IMR-90 (cell line): ENCODE measurements at regions not wholly inside any gene's neighbourhood (a gene's known extent, or its start where the extent isn't known, plus 50 kb on each side); places are given as distances from the start of the nearest gene placed in this dataset.

Experiments
- ATAC-seq: fragments of 200-7000 bp; cut with Tn5 transposase; 2 replicates; pipeline ENCODE4 v1.9.1; 2020; ENCODE audit warnings: low read depth, mild to moderate bottlenecking, moderate library complexity
- BruUV-seq: library from RNA; stranded (reverse); fragments of 400-500 nt; replicated peaks from 2 replicates; lab custom pipeline; 2021; lab: Mats Ljungman, UMichigan
- CTCF ChIA-PET: fragments of 300-600 bp; formaldehyde crosslinking; extraction: SDS; loops from one replicate; lab custom pipeline; 2021; ENCODE audit warnings: antibody characterized with exemption; lab: Yijun Ruan, JAX
- POLR2A ChIA-PET: fragments of 300-600 bp; sonication (Branson Sonifier 250); formaldehyde crosslinking; loops from one replicate; lab custom pipeline; 2022; ENCODE audit warnings: antibody characterized with exemption; ENCODE audit not compliant: unreplicated experiment; lab: Charles Lee
- DNase-seq: peaks from one replicate; pipeline ENCODE4 v3.0.0; 2013
- H2AFZ ChIP-seq: replicated peaks from 2 replicates; pipeline ENCODE3; 2013; ENCODE audit warnings: low read length, mild to moderate bottlenecking; ENCODE audit not compliant: poor library complexity
- H2AK5ac ChIP-seq: 2 replicates; pipeline ENCODE4 v1.6.1; 2013; ENCODE audit warnings: low read depth, low read length, inconsistent platforms
- H2AK9ac ChIP-seq: replicated peaks from 2 replicates; pipeline ENCODE3; 2013; ENCODE audit warnings: mild to moderate bottlenecking, low read depth, low read length, moderate library complexity; ENCODE audit not compliant: poor library complexity
- H2BK120ac ChIP-seq: 2 replicates; pipeline ENCODE4 v1.6.1; 2013; ENCODE audit warnings: low read depth, low read length, inconsistent platforms
- H2BK15ac ChIP-seq: 3 replicates; pipeline ENCODE4 v1.6.1; 2013; ENCODE audit warnings: low read depth, low read length, inconsistent platforms
- H2BK20ac ChIP-seq: 2 replicates; pipeline ENCODE4 v1.6.1; 2013; ENCODE audit warnings: low read depth, mild to moderate bottlenecking, inconsistent platforms, low read length, moderate library complexity
- H2BK5ac ChIP-seq: 2 replicates; pipeline ENCODE4 v1.6.1; 2013; ENCODE audit warnings: mild to moderate bottlenecking, low read depth, low read length, inconsistent platforms; ENCODE audit not compliant: poor library complexity, severe bottlenecking
- H3K14ac ChIP-seq: replicated peaks from 2 replicates; pipeline ENCODE4 v1.6.1; 2013; ENCODE audit warnings: low read depth, low read length, inconsistent platforms
- H3K18ac ChIP-seq: 2 replicates; pipeline ENCODE4 v1.6.1; 2013; ENCODE audit warnings: low read depth, low read length, control low read depth
- H3K23ac ChIP-seq: 2 replicates; pipeline ENCODE4 v1.6.1; 2013; ENCODE audit warnings: low read depth, low read length, inconsistent platforms
- H3K27ac ChIP-seq: 2 replicates; pipeline ENCODE4 v1.5.1; 2013; ENCODE audit warnings: mild to moderate bottlenecking, control low read depth, low read length; ENCODE audit not compliant: insufficient read depth
- H3K27me3 ChIP-seq: 2 replicates; pipeline ENCODE4 v1.6.1; 2013; ENCODE audit warnings: low read length; ENCODE audit not compliant: control insufficient read depth, insufficient read depth
- H3K36me3 ChIP-seq: 2 replicates; pipeline ENCODE4 v1.6.1; 2013; ENCODE audit warnings: low read length, mixed read lengths; ENCODE audit not compliant: control insufficient read depth, insufficient read depth
- H3K4ac ChIP-seq: 2 replicates; pipeline ENCODE4 v1.6.1; 2013; ENCODE audit warnings: low read depth, low read length, inconsistent platforms
- H3K4me1 ChIP-seq: 2 replicates; pipeline ENCODE4 v1.6.1; 2013; ENCODE audit warnings: low read length, mixed read lengths; ENCODE audit not compliant: control insufficient read depth, insufficient read depth
- H3K4me2 ChIP-seq: 2 replicates; pipeline ENCODE4 v1.6.1; 2013; ENCODE audit warnings: low read depth, mild to moderate bottlenecking, control low read depth, low read length, moderate library complexity
- H3K4me3 ChIP-seq: 2 replicates; pipeline ENCODE4 v1.5.1; 2013; ENCODE audit warnings: low read depth, mild to moderate bottlenecking, control low read depth, low read length, moderate library complexity; ENCODE audit not compliant: insufficient read depth
- H3K56ac ChIP-seq: 2 replicates; pipeline ENCODE4 v1.6.1; 2013; ENCODE audit warnings: low read length, inconsistent platforms; ENCODE audit not compliant: insufficient read depth; ENCODE audit errors: extremely low read depth
- H3K79me1 ChIP-seq, 2 experiments: 2 replicates each; pipeline ENCODE4 v1.6.1; 2013; ENCODE audit warnings: low read length in 2 of 2, inconsistent platforms in 1 of 2, low read depth in 1 of 2
- H3K9ac ChIP-seq: 2 replicates; pipeline ENCODE4 v1.6.1; 2013; ENCODE audit warnings: low read depth, low read length, control low read depth
- H3K9me1 ChIP-seq: 2 replicates; pipeline ENCODE4 v1.6.1; 2013; ENCODE audit warnings: low read length, inconsistent platforms; ENCODE audit not compliant: insufficient read depth
- H3K9me3 ChIP-seq: 2 replicates; pipeline ENCODE4 v1.6.1; 2013; ENCODE audit warnings: low read length; ENCODE audit not compliant: control insufficient read depth, insufficient read depth
- H4K20me1 ChIP-seq: 2 replicates; pipeline ENCODE4 v1.6.1; 2013; ENCODE audit warnings: low read length, inconsistent platforms; ENCODE audit not compliant: insufficient read depth
- H4K5ac ChIP-seq: 2 replicates; pipeline ENCODE4 v1.6.1; 2013; ENCODE audit warnings: mild to moderate bottlenecking, low read depth, low read length, control low read depth
- H4K8ac ChIP-seq, 2 experiments: 2 replicates each; pipeline ENCODE4 v1.6.1; 2013; ENCODE audit warnings: low read depth in 2 of 2, low read length in 2 of 2, control low read depth in 1 of 2, inconsistent platforms in 1 of 2
- H4K91ac ChIP-seq: 2 replicates; pipeline ENCODE4 v1.6.1; 2013; ENCODE audit warnings: low read depth, low read length, inconsistent platforms; ENCODE audit not compliant: insufficient read depth
- BHLHE40 ChIP-seq: fragments of 150-350 bp; IDR thresholded peaks from 2 replicates; pipeline ENCODE4 v1.6.1; 2016; ENCODE audit warnings: mild to moderate bottlenecking, low read depth, low read length
- CEBPB ChIP-seq: IDR thresholded peaks from 2 replicates; pipeline ENCODE4 v1.6.1; 2012; ENCODE audit warnings: low read depth, low read length, improper control_type of control experiment
- CHD1 ChIP-seq: IDR thresholded peaks from 2 replicates; pipeline ENCODE4 v1.6.1; 2012; ENCODE audit warnings: low read depth, low read length, improper control_type of control experiment
- FOS ChIP-seq: fragments of 150-350 bp; IDR thresholded peaks from 2 replicates; pipeline ENCODE4 v1.6.1; 2016; ENCODE audit warnings: low read depth, low read length
- MAFK ChIP-seq: IDR thresholded peaks from 2 replicates; pipeline ENCODE4 v1.6.1; 2012; ENCODE audit warnings: low read depth, low read length, improper control_type of control experiment
- MAZ ChIP-seq: IDR thresholded peaks from 2 replicates; pipeline ENCODE4 v1.6.1; 2012; ENCODE audit warnings: low read depth, mild to moderate bottlenecking, low read length, improper control_type of control experiment, moderate library complexity, borderline replicate concordance
- MXI1 ChIP-seq: IDR thresholded peaks from 2 replicates; pipeline ENCODE4 v1.6.1; 2012; ENCODE audit warnings: low read depth, mild to moderate bottlenecking, low read length, moderate library complexity, borderline replicate concordance
- NFE2L2 ChIP-seq: fragments of 150-350 bp; IDR thresholded peaks from 2 replicates; pipeline ENCODE4 v1.6.1; 2016; ENCODE audit warnings: low read depth, mild to moderate bottlenecking, low read length
- RAD21 ChIP-seq: IDR thresholded peaks from 2 replicates; pipeline ENCODE4 v1.6.1; 2012; ENCODE audit warnings: low read length, improper control_type of control experiment
- RCOR1 ChIP-seq: IDR thresholded peaks from 2 replicates; pipeline ENCODE4 v1.6.1; 2012; ENCODE audit warnings: mild to moderate bottlenecking, low read length, improper control_type of control experiment; ENCODE audit not compliant: insufficient replicate concordance
- RFX5 ChIP-seq: IDR thresholded peaks from 2 replicates; pipeline ENCODE4 v1.8.0; 2012; ENCODE audit warnings: low read depth, mild to moderate bottlenecking, low read length, moderate library complexity
- SMC3 ChIP-seq: fragments of 150-350 bp; IDR thresholded peaks from 2 replicates; pipeline ENCODE4 v1.6.1; 2016; ENCODE audit warnings: low read depth, mild to moderate bottlenecking, antibody characterized with exemption, low read length, moderate library complexity
- WGBS, 2 experiments: methylation state at CpG; one replicate each; pipeline versions ENCODE4 v1.1.5 to v1.1.7; 2013; ENCODE audit warnings: missing lambda C conversion rate in 2 of 2; ENCODE audit not compliant: insufficient read length in 1 of 2; ENCODE audit errors: extremely low coverage in 2 of 2; 5-methylcytosine and 5-hydroxymethylcytosine counted together
- dilution Hi-C: fragments of 300-500 bp; cut with HindIII; formaldehyde crosslinking; loops from one replicate; pipeline ENCODE4 v1.14.3; 2018; ENCODE audit warnings: low sequenced_read_pairs; ENCODE audit not compliant: unreplicated experiment
- in situ Hi-C: fragments of 300-500 bp; cut with MboI; formaldehyde crosslinking; loops from 3 replicates; pipeline ENCODE4 v1.14.3; 2019; ENCODE audit warnings: low sequenced_read_pairs, inconsistent platforms, mixed read lengths
- intact Hi-C: fragments of 100-400 bp; cut with micrococcal nuclease; formaldehyde crosslinking; loops from 2 replicates; pipeline ENCODE4 v1.10.0; 2022
- TF ChIP-seq, protein P1 (sequence below): conservative IDR thresholded peaks from 2 replicates; pipeline ENCODE4 v1.5.1; 2012; ENCODE audit warnings: mild to moderate bottlenecking, low read depth, low read length, improper control_type of control experiment
- TF ChIP-seq, protein P2 (sequence below): fragments of 150-350 bp; IDR thresholded peaks from 2 replicates; pipeline ENCODE4 v1.6.1; 2017; ENCODE audit warnings: mild to moderate bottlenecking, antibody characterized with exemption, low read length, low read depth
- TF ChIP-seq, protein P3 (sequence below): fragments of 150-350 bp; IDR thresholded peaks from 2 replicates; pipeline ENCODE4 v1.6.1; 2016; ENCODE audit warnings: low read depth, mild to moderate bottlenecking, low read length, moderate library complexity, borderline replicate concordance

DNA sequence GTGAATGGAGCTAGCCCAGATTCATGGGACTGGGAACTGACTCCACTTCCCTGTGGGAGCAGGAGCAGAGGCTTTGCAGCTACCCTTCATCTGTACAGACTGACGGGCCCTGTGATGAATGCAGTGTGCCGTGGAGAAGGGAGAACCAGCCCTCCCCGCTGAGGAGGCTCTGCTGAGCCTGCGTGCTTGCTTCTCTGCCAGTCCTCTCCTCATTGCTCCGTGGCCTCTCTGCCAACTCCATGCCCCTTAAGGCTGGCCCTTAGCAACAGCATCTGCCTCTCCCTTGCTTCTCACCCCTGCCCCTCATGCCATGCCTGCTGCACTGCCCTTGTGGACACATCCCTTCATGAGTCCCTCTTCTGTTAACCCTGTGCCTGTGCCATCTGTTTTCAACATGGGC is 53.6 kb downstream of the GADD45G start:
- no peak overlapping the region for H4K91ac ChIP-seq
- H3K4ac ChIP-seq = no peak overlapping the region
- DNase-seq (no peak), ATAC-seq (no peak)
- no peak overlapping the region for H3K18ac ChIP-seq
- no peak overlapping the region for H3K56ac ChIP-seq
- in situ Hi-C loops = no loop called here
- CTCF ChIA-PET = no interaction called here
- H2BK20ac ChIP-seq = no peak overlapping the region
- H3K27me3 ChIP-seq = peaks cover 5% of the 10 kb centered on the region; the same call in 1 of the 2 replicates
- BruUV-seq = no TSS peak
- peak overlapping the region; percentile 16 for H2AFZ ChIP-seq
- H3K4me1 ChIP-seq = no peaks in the 10 kb centered on the region; the same call in 1 of the 2 replicates
- intact Hi-C loops = no loop called here
- H4K5ac ChIP-seq = no peak overlapping the region
- H3K36me3 ChIP-seq = no peaks in the 10 kb centered on the region
- no peak overlapping the region for H2BK15ac ChIP-seq
- H3K23ac ChIP-seq = no peak overlapping the region
- no peak overlapping the region for H3K9ac ChIP-seq
- dilution Hi-C loops = no loop called here
- H3K27ac ChIP-seq = no peak overlapping the region
- no peak overlapping the region for H2AK5ac ChIP-seq
- no peaks in the 10 kb centered on the region for H3K79me1 ChIP-seq
- no peak overlapping the region for H4K8ac ChIP-seq
- no peak for TF ChIP-seq RFX5
- no peak for TF ChIP-seq CEBPB
- TF ChIP-seq MXI1 = no peak
- no peak for TF ChIP-seq FOS
- TF ChIP-seq, protein P1, sequence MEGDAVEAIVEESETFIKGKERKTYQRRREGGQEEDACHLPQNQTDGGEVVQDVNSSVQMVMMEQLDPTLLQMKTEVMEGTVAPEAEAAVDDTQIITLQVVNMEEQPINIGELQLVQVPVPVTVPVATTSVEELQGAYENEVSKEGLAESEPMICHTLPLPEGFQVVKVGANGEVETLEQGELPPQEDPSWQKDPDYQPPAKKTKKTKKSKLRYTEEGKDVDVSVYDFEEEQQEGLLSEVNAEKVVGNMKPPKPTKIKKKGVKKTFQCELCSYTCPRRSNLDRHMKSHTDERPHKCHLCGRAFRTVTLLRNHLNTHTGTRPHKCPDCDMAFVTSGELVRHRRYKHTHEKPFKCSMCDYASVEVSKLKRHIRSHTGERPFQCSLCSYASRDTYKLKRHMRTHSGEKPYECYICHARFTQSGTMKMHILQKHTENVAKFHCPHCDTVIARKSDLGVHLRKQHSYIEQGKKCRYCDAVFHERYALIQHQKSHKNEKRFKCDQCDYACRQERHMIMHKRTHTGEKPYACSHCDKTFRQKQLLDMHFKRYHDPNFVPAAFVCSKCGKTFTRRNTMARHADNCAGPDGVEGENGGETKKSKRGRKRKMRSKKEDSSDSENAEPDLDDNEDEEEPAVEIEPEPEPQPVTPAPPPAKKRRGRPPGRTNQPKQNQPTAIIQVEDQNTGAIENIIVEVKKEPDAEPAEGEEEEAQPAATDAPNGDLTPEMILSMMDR = no peak
- TF ChIP-seq BHLHE40 = no peak
- TF ChIP-seq CHD1 = no peak
- TF ChIP-seq, protein P2, sequence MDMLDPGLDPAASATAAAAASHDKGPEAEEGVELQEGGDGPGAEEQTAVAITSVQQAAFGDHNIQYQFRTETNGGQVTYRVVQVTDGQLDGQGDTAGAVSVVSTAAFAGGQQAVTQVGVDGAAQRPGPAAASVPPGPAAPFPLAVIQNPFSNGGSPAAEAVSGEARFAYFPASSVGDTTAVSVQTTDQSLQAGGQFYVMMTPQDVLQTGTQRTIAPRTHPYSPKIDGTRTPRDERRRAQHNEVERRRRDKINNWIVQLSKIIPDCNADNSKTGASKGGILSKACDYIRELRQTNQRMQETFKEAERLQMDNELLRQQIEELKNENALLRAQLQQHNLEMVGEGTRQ = no peak
- no peak for TF ChIP-seq RAD21
- no peak for TF ChIP-seq MAZ
- TF ChIP-seq MAFK = no peak
- TF ChIP-seq SMC3 = no peak
- no peak for TF ChIP-seq NFE2L2
- TF ChIP-seq, protein P3, sequence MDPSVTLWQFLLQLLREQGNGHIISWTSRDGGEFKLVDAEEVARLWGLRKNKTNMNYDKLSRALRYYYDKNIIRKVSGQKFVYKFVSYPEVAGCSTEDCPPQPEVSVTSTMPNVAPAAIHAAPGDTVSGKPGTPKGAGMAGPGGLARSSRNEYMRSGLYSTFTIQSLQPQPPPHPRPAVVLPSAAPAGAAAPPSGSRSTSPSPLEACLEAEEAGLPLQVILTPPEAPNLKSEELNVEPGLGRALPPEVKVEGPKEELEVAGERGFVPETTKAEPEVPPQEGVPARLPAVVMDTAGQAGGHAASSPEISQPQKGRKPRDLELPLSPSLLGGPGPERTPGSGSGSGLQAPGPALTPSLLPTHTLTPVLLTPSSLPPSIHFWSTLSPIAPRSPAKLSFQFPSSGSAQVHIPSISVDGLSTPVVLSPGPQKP = no peak
- TF ChIP-seq RCOR1 = no peak
- no peaks in the 10 kb centered on the region for H4K20me1 ChIP-seq
- no peaks in the 10 kb centered on the region for H3K9me1 ChIP-seq
- no peak overlapping the region for H3K4me2 ChIP-seq
- POLR2A ChIA-PET = no interaction called here
- no peak overlapping the region for H2AK9ac ChIP-seq
- no peak overlapping the region for H2BK5ac ChIP-seq
- H2BK120ac ChIP-seq = no peak overlapping the region
- no peak overlapping the region for H3K14ac ChIP-seq
- H3K9me3 ChIP-seq = no peaks in the 10 kb centered on the region
- H3K4me3 ChIP-seq = no peak overlapping the region
- 59% methylated on average over 5 of the region's 5 CpGs; no CpG with 5 or more reads in 1 of the 2 experiments for WGBS, 2 experiments
